OCI-LY7 (cell line): ENCODE measurements at regions not wholly inside any gene's neighbourhood (a gene's known extent, or its start where the extent isn't known, plus 50 kb on each side); places are given as distances from the start of the nearest gene placed in this dataset.

ENCODE experiments used
- BruUV-seq: library from RNA; stranded (reverse); fragments of 400-500 nt; replicated peaks from 2 replicates; lab custom pipeline; 2021; lab: Mats Ljungman, UMichigan
- CTCF ChIA-PET: fragments of 300-600 bp; sonication (Branson Sonifier 250); formaldehyde crosslinking; loops from one replicate; lab custom pipeline; 2022; ENCODE audit warnings: antibody characterized with exemption; ENCODE audit not compliant: unreplicated experiment; lab: Charles Lee
- POLR2A ChIA-PET: fragments of 300-600 bp; sonication (Branson Sonifier 250); formaldehyde crosslinking; loops from one replicate; lab custom pipeline; 2022; ENCODE audit warnings: antibody characterized with exemption; lab: Charles Lee
- DNase-seq: peaks from one replicate; pipeline ENCODE4 v3.0.0-alpha.2; 2015; ENCODE audit warnings: low spot score
- H2AFZ ChIP-seq: fragments of 200-600 bp; sonication (generic), shearing (Covaris generic); 2 replicates; pipeline ENCODE4 v1.6.1; 2014; ENCODE audit warnings: mild to moderate bottlenecking, antibody characterized with exemption, low read length, moderate library complexity
- H3K27ac ChIP-seq: fragments of 200-600 bp; sonication (generic); 2 replicates; pipeline ENCODE4 v1.5.1; 2014; ENCODE audit warnings: mixed run types, low read depth, mild to moderate bottlenecking, moderate library complexity, low read length, inconsistent platforms; ENCODE audit not compliant: poor library complexity, severe bottlenecking
- H3K36me3 ChIP-seq: fragments of 200-600 bp; sonication (generic); 2 replicates; pipeline ENCODE4 v1.6.1; 2014; ENCODE audit warnings: mild to moderate bottlenecking, antibody characterized with exemption, low read length, moderate library complexity, mixed read lengths; ENCODE audit not compliant: insufficient read depth
- H3K4me1 ChIP-seq: fragments of 200-600 bp; sonication (generic); 2 replicates; pipeline ENCODE4 v1.5.1; 2014; ENCODE audit warnings: mild to moderate bottlenecking, low read length; ENCODE audit not compliant: insufficient read depth, poor library complexity, severe bottlenecking
- H3K4me2 ChIP-seq: fragments of 200-600 bp; sonication (generic); 2 replicates; pipeline ENCODE4 v1.6.1; 2014; ENCODE audit warnings: mild to moderate bottlenecking, low read length
- H3K4me3 ChIP-seq: fragments of 200-600 bp; sonication (generic); 2 replicates; pipeline ENCODE4 v1.5.1; 2014; ENCODE audit warnings: mild to moderate bottlenecking, low read depth, low read length; ENCODE audit not compliant: poor library complexity, severe bottlenecking
- H3K79me2 ChIP-seq: fragments of 200-600 bp; sonication (generic); 2 replicates; pipeline ENCODE4 v1.6.1; 2016; ENCODE audit warnings: low read depth, mild to moderate bottlenecking, low read length, moderate library complexity, mixed read lengths; ENCODE audit not compliant: insufficient read depth
- H3K9me2 ChIP-seq: fragments of 200-600 bp; sonication (generic); 2 replicates; pipeline ENCODE4 v1.6.1; 2016; ENCODE audit warnings: mild to moderate bottlenecking, low read length, mixed read lengths; ENCODE audit not compliant: insufficient read depth
- H3K9me3 ChIP-seq: fragments of 200-600 bp; sonication (generic); 2 replicates; pipeline ENCODE4 v1.6.1; 2014; ENCODE audit warnings: mild to moderate bottlenecking, mixed run types, low read length, mixed read lengths
- H4K20me1 ChIP-seq: fragments of 200-600 bp; sonication (generic); 2 replicates; pipeline ENCODE4 v1.6.1; 2014; ENCODE audit warnings: mild to moderate bottlenecking, antibody characterized with exemption, low read length, moderate library complexity, mixed read lengths; ENCODE audit not compliant: insufficient read depth
- CTCF ChIP-seq: fragments of 200-600 bp; sonication (generic); conservative IDR thresholded peaks from 2 replicates; pipeline ENCODE4 v1.5.1; 2014; ENCODE audit warnings: mild to moderate bottlenecking, antibody characterized with exemption, low read length, moderate library complexity, mixed read lengths
- EZH2phosphoT487 ChIP-seq: fragments of 200-600 bp; sonication (generic); IDR thresholded peaks from 2 replicates; pipeline ENCODE4 v1.6.1; 2018; ENCODE audit warnings: low read depth, borderline replicate concordance, mild to moderate bottlenecking, mixed run types, antibody characterized with exemption, low read length, moderate library complexity, mixed read lengths
- intact Hi-C: fragments of 100-400 bp; cut with micrococcal nuclease; formaldehyde crosslinking; loops from one replicate; pipeline ENCODE4 v1.10.0; 2022; ENCODE audit not compliant: unreplicated experiment

GRCh38 chr1:94730450-94730849 is 89.7 kb upstream of the SLC44A3 start:
- POLR2A ChIA-PET, result no interaction called here
- Histone ChIP-seq H3K9me3 (no peaks in the 10 kb centered on the region), H3K9me2 (no peaks in the 10 kb centered on the region), H3K79me2 (no peaks in the 10 kb centered on the region), H3K27ac (no peak overlapping the region), H3K4me3 (no peak overlapping the region), H3K4me1 (no peaks in the 10 kb centered on the region), H3K36me3 (no peaks in the 10 kb centered on the region), H2AFZ (no peak overlapping the region), H3K4me2 (no peak overlapping the region), H4K20me1 (no peaks in the 10 kb centered on the region)
- intact Hi-C loops, result no loop called here
- DNase-seq, result no peak
- no peak for TF ChIP-seq EZH2phosphoT487
- no peak for TF ChIP-seq CTCF
- no TSS peak for BruUV-seq
- CTCF ChIA-PET, result no interaction called here

- no peak for TF ChIP-seq EZH2phosphoT487
- TF ChIP-seq CTCF, result no peak
- intact Hi-C loops, result no loop called here
- CTCF ChIA-PET, result no interaction called here
Measured at GRCh38 chr1:94729267-94729666, 90.9 kb upstream of the SLC44A3 start.

GRCh38 chr1:94727846-94728715 is 92.1 kb upstream of the SLC44A3 start:
- intact Hi-C loops, result no loop called here
- CTCF ChIA-PET, result no interaction called here

More at GRCh38 chr1:94729267-94729666, 90.9 kb upstream of the SLC44A3 start:
- H3K27ac ChIP-seq, result no peak overlapping the region
- no peak for DNase-seq
- POLR2A ChIA-PET, result no interaction called here
- no peaks in the 10 kb centered on the region for H3K4me1 ChIP-seq
- H4K20me1 ChIP-seq, result no peaks in the 10 kb centered on the region
- H2AFZ ChIP-seq, result no peak overlapping the region
- no peak overlapping the region for H3K4me2 ChIP-seq
- H3K9me3 ChIP-seq, result no peaks in the 10 kb centered on the region
- no peaks in the 10 kb centered on the region for H3K79me2 ChIP-seq
- H3K9me2 ChIP-seq, result no peaks in the 10 kb centered on the region
- H3K36me3 ChIP-seq, result no peaks in the 10 kb centered on the region
- no peak overlapping the region for H3K4me3 ChIP-seq
- BruUV-seq, result no TSS peak

More at GRCh38 chr1:94727846-94728715, 92.1 kb upstream of the SLC44A3 start:
- POLR2A ChIA-PET, result no interaction called here
- H3K4me3 ChIP-seq, result no peak overlapping the region
- TF ChIP-seq CTCF (no peak), EZH2phosphoT487 (no peak)
- H3K9me2 ChIP-seq, result no peaks in the 10 kb centered on the region
- H3K79me2 ChIP-seq, result no peaks in the 10 kb centered on the region
- no peak overlapping the region for H2AFZ ChIP-seq
- no peaks in the 10 kb centered on the region for H3K4me1 ChIP-seq
- H3K27ac ChIP-seq, result no peak overlapping the region
- no TSS peak for BruUV-seq
- no peaks in the 10 kb centered on the region for H3K36me3 ChIP-seq
- H3K9me3 ChIP-seq, result no peaks in the 10 kb centered on the region
- no peak for DNase-seq
- H4K20me1 ChIP-seq, result no peaks in the 10 kb centered on the region
- H3K4me2 ChIP-seq, result no peak overlapping the region
